ENCODE measurements at regions not wholly inside any gene's neighbourhood (a gene's known extent, or its start where the extent isn't known, plus 50 kb on each side); places are given as distances from the start of the nearest gene placed in this dataset.

GRCh38 chr5:5645198-5645597, 222.7 kb downstream of the ICE1 start:
- no peaks in the 10 kb centered on the region for H3K36me3 ChIP-seq (ENCODE audit: low read depth, missing control alignments)
- no peak for TF ChIP-seq POLR2A (IDR thresholded peaks at IDR 0.05)
- no peak for TF ChIP-seq CTCF (IDR thresholded peaks at IDR 0.05)
- no peak overlapping the region for H3K27ac ChIP-seq
- DNase-seq = no peak
- H3K4me1 ChIP-seq = no peaks in the 10 kb centered on the region
- no peaks in the 10 kb centered on the region for H3K9me3 ChIP-seq
- H3K4me3 ChIP-seq = no peak overlapping the region
- no peaks in the 10 kb centered on the region for H3K27me3 ChIP-seq
- WGBS, 2 donors = 90 to 91% methylated on average over 2 of the region's 2 CpGs
- intact Hi-C loops (cut with DNase I; ENCODE audit: low total_unique reads) = no loop called here

- TF ChIP-seq CTCF (IDR thresholded peaks at IDR 0.05) = no peak
- TF ChIP-seq POLR2A (IDR thresholded peaks at IDR 0.05) = no peak
Measured at GRCh38 chr5:5644249-5644648, 221.8 kb downstream of the ICE1 start.

GRCh38 chr5:5643481-5643880, 221.0 kb downstream of the ICE1 start:
- Histone ChIP-seq H3K27ac (no peak overlapping the region), H3K36me3 (ENCODE audit: low read depth, missing control alignments) (no peaks in the 10 kb centered on the region), H3K4me1 (peaks cover 4% of the 10 kb centered on the region), H3K27me3 (no peaks in the 10 kb centered on the region), H3K4me3 (no peak overlapping the region), H3K9me3 (no peaks in the 10 kb centered on the region)
- intact Hi-C loops (cut with DNase I; ENCODE audit: low total_unique reads) = no loop called here
- DNase-seq = no peak
- WGBS, 2 donors = 84 to 87% methylated on average over 4 of the region's 4 CpGs
- TF ChIP-seq POLR2A (IDR thresholded peaks at IDR 0.05) (no peak), CTCF (IDR thresholded peaks at IDR 0.05) (no peak)

More at GRCh38 chr5:5644249-5644648, 221.8 kb downstream of the ICE1 start:
- H3K27me3 ChIP-seq = no peaks in the 10 kb centered on the region
- H3K27ac ChIP-seq = no peak overlapping the region
- no peaks in the 10 kb centered on the region for H3K4me1 ChIP-seq
- DNase-seq = no peak
- intact Hi-C loops (cut with DNase I; ENCODE audit: low total_unique reads) = no loop called here
- H3K4me3 ChIP-seq = no peak overlapping the region
- no peaks in the 10 kb centered on the region for H3K36me3 ChIP-seq (ENCODE audit: low read depth, missing control alignments)
- WGBS, 2 donors = 78 to 86% methylated on average over 6 of the region's 6 CpGs
- no peaks in the 10 kb centered on the region for H3K9me3 ChIP-seq

- peaks cover 12% of the 10 kb centered on the region for H3K4me1 ChIP-seq
- no peaks in the 10 kb centered on the region for H3K9me3 ChIP-seq
- WGBS, 2 donors = 24 to 41% methylated on average over 4 of the region's 4 CpGs
- DNase-seq = no peak
- no peak overlapping the region for H3K4me3 ChIP-seq
- TF ChIP-seq POLR2A (IDR thresholded peaks at IDR 0.05) = no peak
- no peak for TF ChIP-seq CTCF (IDR thresholded peaks at IDR 0.05)
- no peak overlapping the region for H3K27ac ChIP-seq
- no peaks in the 10 kb centered on the region for H3K36me3 ChIP-seq (ENCODE audit: low read depth, missing control alignments)
- H3K27me3 ChIP-seq = no peaks in the 10 kb centered on the region
- intact Hi-C loops (cut with DNase I; ENCODE audit: low total_unique reads) = no loop called here
Measured at GRCh38 chr5:5638211-5638610, 215.7 kb downstream of the ICE1 start.

- H3K27me3 ChIP-seq = no peaks in the 10 kb centered on the region
- no peaks in the 10 kb centered on the region for H3K9me3 ChIP-seq
- no peak overlapping the region for H3K27ac ChIP-seq
- intact Hi-C loops (cut with DNase I; ENCODE audit: low total_unique reads) = no loop called here
- DNase-seq = no peak
- H3K36me3 ChIP-seq (ENCODE audit: low read depth, missing control alignments) = no peaks in the 10 kb centered on the region
- 44 to 45% methylated on average over 2 of the region's 2 CpGs for WGBS, 2 donors
- no peak for TF ChIP-seq CTCF (IDR thresholded peaks at IDR 0.05)
- no peak for TF ChIP-seq POLR2A (IDR thresholded peaks at IDR 0.05)
- peaks cover 12% of the 10 kb centered on the region for H3K4me1 ChIP-seq
- no peak overlapping the region for H3K4me3 ChIP-seq
Measured at GRCh38 chr5:5637173-5637572, 214.7 kb downstream of the ICE1 start.
